PC-9 (cell line): ENCODE measurements at regions not wholly inside any gene's neighbourhood (a gene's known extent, or its start where the extent isn't known, plus 50 kb on each side); places are given as distances from the start of the nearest gene placed in this dataset.

Source experiments
- CTCF ChIP-seq: fragments of 200-600 bp; sonication (generic); conservative IDR thresholded peaks from 2 replicates; pipeline ENCODE4 v1.6.1; 2017; ENCODE audit warnings: mixed run types, antibody characterized with exemption, mild to moderate bottlenecking, moderate library complexity
- EZH2 ChIP-seq: fragments of 200-600 bp; sonication (generic); IDR thresholded peaks from 2 replicates; pipeline ENCODE4 v1.8.0; 2017; ENCODE audit warnings: antibody characterized with exemption, low read depth

DNA sequence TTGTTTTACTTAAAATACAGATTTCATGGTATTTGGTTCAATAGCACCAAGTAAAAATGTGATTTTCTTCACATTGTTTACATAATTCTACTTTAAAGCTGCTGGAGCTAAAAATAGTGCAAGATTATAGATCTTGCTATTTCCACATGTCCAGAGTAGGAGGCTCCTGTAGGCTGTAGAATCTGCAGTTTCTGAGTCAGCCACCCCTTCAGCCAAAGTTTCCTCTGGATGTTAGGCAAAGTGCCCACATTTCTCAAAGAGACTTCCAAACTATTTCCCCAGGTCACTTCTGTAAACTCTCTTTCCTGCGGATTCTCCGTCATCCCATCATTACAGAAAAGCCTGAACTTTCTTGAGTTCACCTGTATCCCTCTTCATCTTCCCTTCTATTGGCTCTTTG is 342.5 kb upstream of the FSTL5 start:
- TF ChIP-seq CTCF (no peak), EZH2 (no peak)
